Activated CD4-positive, CD25-positive, alpha-beta regulatory T cell treated with anti-CD3 and anti-CD28 coated beads, Interleukin-2, amount 50 U/mL, for 72 hours (primary cell): ENCODE measurements at regions not wholly inside any gene's neighbourhood (a gene's known extent, or its start where the extent isn't known, plus 50 kb on each side); places are given as distances from the start of the nearest gene placed in this dataset.
"Not testable (repeated sequence)": the region's sequence is repeated elsewhere in the genome, so short reads cannot be mapped to it uniquely, and the experiment has no call there.

Experiments used
- DNase-seq: peaks from one replicate; pipeline ENCODE4 v3.0.0; 2021

DNA sequence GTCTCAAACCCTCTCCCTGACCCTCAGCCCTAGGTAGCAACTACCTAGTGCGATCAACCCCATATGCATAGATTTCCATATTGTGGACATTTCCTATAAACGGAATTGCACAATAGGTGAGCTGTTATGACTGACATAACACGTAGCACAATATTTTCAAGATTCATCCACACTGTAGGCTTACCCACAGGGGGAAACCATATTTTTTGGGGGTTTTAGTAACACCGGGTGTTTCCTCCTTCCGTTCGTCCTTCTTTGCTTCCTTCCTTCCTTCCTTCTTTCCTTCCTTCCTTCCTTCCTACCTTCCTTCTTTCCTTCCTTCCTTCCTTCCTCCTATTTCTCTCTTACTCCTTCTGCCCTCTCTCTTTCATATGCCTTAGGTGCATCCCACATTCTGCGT is 524.2 kb downstream of the CWH43 start:
- not testable (repeated sequence) for DNase-seq

DNA sequence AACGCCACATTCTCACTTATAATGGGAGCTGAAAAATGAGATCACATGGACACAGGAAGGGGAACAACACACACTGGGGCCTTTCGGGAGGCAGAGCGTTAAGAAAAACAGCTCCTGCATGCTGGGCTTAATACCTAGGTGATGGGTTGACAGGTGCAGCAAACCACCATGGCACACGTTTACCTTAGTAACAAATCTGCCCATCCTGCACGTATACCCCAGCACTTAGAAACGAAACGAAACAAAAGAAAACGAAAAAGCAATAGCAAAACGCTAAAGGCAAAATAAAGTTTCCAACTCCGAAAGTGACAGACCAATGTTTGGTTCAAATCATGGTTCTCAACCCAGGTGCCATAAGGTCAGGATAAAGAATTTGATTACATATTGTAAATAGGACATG is 525.3 kb downstream of the CWH43 start:
- not testable (repeated sequence) for DNase-seq

DNA sequence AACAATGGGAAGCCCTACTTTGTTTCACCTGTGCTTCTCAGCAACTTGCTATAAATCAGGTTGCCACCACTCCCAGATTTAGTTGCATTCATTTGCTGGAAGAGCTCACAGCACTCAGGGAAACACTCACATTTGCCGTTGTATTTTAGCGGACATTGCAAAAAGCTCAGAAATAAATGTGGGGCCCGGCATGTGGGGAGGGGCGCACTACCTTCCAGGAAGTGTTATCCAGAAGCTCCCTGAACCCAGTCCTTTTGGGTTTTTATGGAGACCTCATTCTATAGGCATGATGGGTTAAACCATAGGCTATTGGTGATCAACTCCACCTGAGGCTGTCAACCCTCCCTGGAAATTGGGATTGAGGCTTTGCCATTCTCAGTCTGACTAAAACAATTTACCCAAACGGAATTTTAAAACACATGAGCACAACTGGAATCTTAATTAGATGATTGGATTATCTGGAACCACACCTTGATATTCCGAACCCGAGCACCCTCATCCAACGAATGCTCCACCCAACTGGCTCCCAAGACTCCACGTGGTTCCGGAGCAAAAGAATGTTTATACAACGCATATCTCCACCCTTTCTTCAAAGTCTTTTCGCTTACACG is 525.9 kb downstream of the CWH43 start:
- peak; percentile 28 for DNase-seq

- peak; percentile 31 for DNase-seq
Observed at GRCh38 chr4:49512641-49513545, 526.8 kb downstream of the CWH43 start.

- DNase-seq, result not testable (repeated sequence)
Observed at GRCh38 chr4:49513546-49514115, 527.6 kb downstream of the CWH43 start.

DNA sequence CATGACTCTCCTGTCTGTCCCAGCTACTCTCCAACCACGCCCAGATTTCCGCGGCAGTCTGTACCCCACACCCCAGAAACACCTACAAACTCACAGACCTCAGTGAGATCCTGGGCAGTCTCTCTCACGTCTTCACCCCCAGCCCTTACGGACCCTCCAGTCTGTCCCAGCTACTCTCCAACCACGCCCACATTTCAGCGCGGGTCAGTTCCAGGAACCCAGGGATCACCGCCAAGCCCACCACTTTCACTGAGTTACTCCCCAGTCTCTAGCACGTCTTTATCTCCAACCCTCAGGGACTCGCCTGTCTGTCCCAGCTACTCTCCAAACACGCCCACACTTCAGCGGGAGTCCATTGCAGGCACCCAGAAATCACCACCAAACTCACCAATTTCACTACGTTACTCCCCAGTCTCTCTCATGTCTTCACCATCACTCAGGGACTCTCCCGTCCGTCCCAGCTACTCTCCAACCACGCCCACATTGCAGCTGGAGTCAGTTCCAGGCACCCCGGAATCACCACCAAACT is 528.2 kb downstream of the CWH43 start:
- DNase-seq, result peak; percentile 30

DNA sequence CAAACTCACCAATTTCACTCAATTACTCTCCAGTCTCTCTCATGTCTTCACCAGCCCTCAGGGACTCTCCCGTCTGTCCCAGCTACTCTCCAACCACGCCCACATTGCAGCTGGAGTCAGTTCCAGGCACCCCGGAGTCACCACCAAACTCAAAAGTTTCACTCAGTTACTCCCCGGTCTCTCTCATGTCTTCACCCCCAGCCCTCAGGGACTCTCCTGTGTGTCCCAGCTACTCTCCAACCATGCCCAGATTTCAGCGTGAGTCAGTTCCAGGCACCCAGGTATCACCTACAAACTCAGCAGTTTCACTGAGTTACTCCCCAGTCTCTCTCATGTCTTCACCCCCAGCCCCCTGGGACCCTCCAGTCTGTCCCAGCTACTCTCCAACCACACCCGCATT is 528.8 kb downstream of the CWH43 start:
- DNase-seq, result peak; percentile 26

GRCh38 chr4:49515241-49515640 is 529.2 kb downstream of the CWH43 start:
- not testable (repeated sequence) for DNase-seq

GRCh38 chr4:49516096-49516495 is 530.0 kb downstream of the CWH43 start:
- DNase-seq, result not testable (repeated sequence)

DNA sequence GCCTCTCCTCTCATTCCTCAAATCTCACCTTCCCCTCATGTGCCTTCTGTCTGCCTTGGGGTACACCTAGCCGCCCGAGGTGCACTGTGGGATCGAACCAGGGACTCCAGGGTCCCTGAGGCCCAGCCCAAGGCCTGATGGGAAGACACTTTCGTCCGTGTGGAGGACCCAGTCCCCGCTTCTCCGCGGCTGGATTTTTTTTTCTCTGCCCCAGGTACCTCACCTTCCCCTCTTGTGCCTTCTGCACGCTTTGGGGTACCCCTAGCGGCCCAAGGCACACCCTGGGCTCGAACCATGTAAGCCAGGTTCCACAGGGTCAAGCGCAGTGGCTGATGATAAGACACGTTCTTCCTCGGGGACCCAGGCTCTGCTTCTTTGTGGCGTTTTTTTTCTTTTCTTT is 530.7 kb downstream of the CWH43 start:
- DNase-seq, result no peak

GRCh38 chr4:49517485-49518205 is 531.6 kb downstream of the CWH43 start:
- DNase-seq, result not testable (repeated sequence)

DNA sequence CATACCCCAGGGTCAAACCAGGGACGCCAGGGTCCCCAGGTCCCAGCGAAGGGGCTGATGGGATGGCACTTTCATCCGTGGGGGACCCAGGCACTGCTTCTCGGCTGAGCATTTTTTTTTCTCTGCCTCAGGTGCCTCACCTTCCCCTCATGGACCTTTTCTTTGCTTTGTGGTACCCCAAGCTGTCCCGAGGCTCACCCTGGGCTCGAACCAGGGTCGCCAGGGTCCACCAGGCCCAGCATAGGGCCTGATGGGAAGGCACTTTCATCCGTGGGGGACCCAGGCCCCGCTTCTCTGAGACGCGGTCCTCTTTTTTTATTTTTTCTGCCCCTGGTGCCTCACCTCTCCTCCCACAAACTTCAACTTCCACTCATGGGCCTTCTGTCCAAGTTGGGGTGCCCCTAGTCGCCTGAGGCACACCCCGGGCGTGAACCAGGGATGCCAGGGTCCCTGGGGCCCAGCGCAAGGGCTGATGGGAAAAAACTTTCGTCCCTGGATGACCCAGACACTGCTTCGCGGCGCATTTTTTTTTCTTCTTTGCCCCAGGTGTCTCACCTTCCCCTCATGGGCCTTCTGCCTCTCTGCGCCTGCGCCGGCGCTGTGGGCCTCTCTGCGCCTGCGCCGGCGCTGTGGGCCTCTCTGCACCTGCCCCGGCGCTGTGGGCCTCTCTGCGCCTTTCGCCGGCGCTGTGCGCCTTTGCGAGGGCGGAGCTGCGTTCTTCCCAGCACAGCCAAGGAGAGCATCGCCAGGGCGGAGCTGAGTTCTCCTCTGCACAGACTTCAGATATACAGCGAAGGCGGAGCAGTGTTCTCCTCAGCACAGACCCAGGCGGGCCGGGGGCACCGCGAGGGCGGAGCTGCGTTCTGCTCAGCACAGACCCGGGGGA is 533.3 kb downstream of the CWH43 start:
- not testable (repeated sequence) for DNase-seq

- DNase-seq, result not testable (repeated sequence)
Observed at GRCh38 chr4:49523816-49524765, 538.0 kb downstream of the CWH43 start.

DNA sequence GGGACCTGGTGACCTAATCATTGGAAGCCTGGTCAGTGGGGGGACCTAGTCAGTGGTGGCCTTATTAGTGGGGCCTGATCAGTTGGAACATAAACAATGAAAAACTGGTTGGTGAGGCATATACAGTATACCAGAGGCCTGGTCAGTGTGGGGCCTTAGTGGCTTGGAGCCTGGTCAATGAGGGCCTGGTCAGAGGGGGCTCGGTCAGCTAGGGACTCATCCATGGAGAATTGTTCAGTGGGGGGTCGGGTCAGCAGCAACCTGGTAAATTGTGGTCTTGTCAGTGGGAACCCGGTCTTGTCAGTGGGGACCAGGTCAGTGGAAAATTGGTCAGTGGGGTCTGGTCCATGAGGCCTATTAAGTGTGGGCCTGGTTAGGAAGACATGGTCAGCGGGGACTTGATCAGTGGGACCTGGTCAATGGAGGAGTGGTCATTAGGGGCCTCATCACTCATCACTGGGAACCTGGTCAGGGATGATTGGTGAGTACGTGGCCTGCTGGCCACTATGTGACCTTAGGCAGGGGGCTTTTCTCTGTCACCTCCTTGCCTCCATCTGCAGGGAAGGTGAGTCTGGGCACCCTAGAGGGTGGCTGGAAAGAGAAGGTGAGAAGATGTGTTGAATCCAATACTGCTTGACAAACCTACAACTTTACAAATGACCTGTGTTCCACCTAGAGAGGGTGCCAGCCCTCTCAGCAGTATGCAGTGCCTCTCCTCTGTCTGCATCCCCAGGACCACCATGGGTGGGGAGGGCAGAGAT is 573.0 kb downstream of the CWH43 start:
- DNase-seq, result not testable (repeated sequence)

DNA sequence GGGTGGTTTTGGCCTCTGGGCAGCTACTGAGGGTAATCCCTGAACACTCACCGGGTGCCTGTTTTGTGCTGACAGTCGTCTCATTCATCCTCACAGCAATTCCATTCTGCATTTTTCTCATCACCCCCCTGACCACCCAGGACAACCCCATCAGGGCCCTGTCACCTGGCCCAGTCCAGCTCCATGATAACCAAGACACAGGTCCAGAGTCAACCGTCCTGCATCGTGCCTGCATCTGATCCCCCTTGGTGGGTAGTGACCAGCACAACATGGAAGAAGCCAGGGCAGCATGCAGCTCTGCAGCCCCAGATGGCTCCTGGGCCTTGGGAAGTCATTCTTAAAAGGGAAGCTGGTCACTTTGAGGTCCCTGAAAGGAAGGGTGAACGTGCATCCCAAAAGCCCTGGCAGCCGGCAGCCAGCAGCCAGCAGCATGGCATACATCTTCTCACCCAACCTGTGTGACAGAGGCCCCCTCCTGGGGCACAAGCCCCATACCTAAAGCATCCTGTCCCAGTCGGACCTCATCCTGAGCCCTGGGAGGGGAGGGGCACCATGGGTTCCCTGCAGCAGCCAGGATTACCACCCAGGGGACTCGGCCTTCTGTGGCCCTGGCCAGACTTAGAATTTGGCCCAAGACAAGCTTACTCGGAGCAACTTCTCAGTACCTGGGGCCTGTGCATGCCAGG is 574.2 kb downstream of the CWH43 start:
- DNase-seq, result not testable (repeated sequence)

- not testable (repeated sequence) for DNase-seq
Observed at GRCh38 chr4:49560883-49561282, 574.8 kb downstream of the CWH43 start.

- not testable (repeated sequence) for DNase-seq
Observed at GRCh38 chr4:49570248-49570647, 584.2 kb downstream of the CWH43 start.

DNA sequence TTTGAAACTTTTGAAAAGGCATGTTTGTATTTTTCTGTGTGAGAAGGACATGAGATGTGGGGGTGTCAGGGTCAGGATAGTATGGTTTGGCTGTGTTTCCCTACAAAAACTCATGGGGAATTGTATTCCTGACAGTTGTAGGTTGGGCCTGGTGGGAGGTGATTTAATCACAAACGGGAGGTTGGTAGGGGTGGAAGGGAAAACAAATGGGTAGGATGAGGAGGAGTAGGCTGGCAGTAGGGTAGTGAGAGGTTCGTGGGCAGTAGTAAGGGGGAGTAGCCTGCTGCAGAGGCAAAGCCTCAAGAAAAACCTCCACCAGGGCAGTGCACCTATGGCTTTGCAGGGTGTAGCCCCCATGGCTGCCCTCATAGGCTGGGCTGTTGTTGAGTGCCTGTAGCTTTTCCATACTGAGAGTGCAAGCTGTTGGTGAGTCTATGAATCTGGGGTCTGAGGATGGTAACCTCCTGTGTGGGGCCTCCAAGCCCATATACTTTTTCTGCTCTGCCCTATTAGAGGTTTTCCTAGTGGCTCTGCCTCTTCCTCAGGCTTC is 587.7 kb downstream of the CWH43 start:
- DNase-seq, result not testable (repeated sequence)

- not testable (repeated sequence) for DNase-seq
Observed at GRCh38 chr4:49575250-49575649, 589.2 kb downstream of the CWH43 start.
